Natural killer cell (primary cell): ENCODE measurements at regions not wholly inside any gene's neighbourhood (a gene's known extent, or its start where the extent isn't known, plus 50 kb on each side); places are given as distances from the start of the nearest gene placed in this dataset.

ENCODE experiments used
- ATAC-seq, 3 donors: fragments of 150-1000 bp in 2 of 3; fragments of 200-7000 bp in 1 of 3; cut with Tn5 transposase; 1 replicate in 1 of 3; 2 replicates in 2 of 3; pipeline ENCODE4 v1.10.0; 2021; ENCODE audit warnings: mild to moderate bottlenecking in 2 of 3, moderate library complexity in 2 of 3
- DNase-seq, 2 donors: peaks; one replicate each; pipeline versions ENCODE4 v3.0.0 to v3.0.0-alpha.2; 2013 to 2021; ENCODE audit warnings: mixed read lengths in 1 of 2
- H3K27ac ChIP-seq: one replicate; pipeline ENCODE4 v1.5.1; 2013; ENCODE audit warnings: mild to moderate bottlenecking, low read length
- H3K27me3 ChIP-seq: one replicate; pipeline ENCODE4 v1.6.1; 2013; ENCODE audit warnings: low read length; ENCODE audit not compliant: control insufficient read depth, insufficient read depth
- H3K36me3 ChIP-seq: one replicate; pipeline ENCODE4 v1.6.1; 2013; ENCODE audit warnings: low read length; ENCODE audit not compliant: control insufficient read depth, insufficient read depth
- H3K4me1 ChIP-seq: one replicate; pipeline ENCODE4 v1.6.1; 2013; ENCODE audit warnings: low read length; ENCODE audit not compliant: control insufficient read depth, insufficient read depth
- H3K4me3 ChIP-seq: one replicate; pipeline ENCODE4 v1.5.1; 2013; ENCODE audit warnings: low read length
- H3K9me3 ChIP-seq: one replicate; pipeline ENCODE4 v1.6.1; 2013; ENCODE audit warnings: low read length; ENCODE audit not compliant: control insufficient read depth, insufficient read depth
- H3K27ac Mint-ChIP-seq, 2 donors: one replicate each; pipeline ENCODE4 v1.8.0; 2022; ENCODE audit warnings: mild to moderate bottlenecking in 2 of 2, mixed read lengths in 2 of 2, moderate library complexity in 1 of 2
- H3K27me3 Mint-ChIP-seq, 2 donors: one replicate each; pipeline ENCODE4 v1.8.0; 2022; ENCODE audit warnings: low read depth in 2 of 2, mixed read lengths in 2 of 2
- H3K36me3 Mint-ChIP-seq: one replicate; pipeline ENCODE4 v1.8.0; 2022; ENCODE audit warnings: mixed read lengths
- H3K4me1 Mint-ChIP-seq, 2 donors: one replicate each; pipeline ENCODE4 v1.8.0; 2022; ENCODE audit warnings: mixed read lengths in 2 of 2
- H3K4me3 Mint-ChIP-seq: one replicate; pipeline ENCODE4 v1.8.0; 2022; ENCODE audit warnings: mild to moderate bottlenecking, moderate library complexity, mixed read lengths
- H3K9me3 Mint-ChIP-seq, 2 donors: one replicate each; pipeline ENCODE4 v1.8.0; 2022; ENCODE audit warnings: mixed read lengths in 2 of 2
- WGBS: methylation state at CpG from one replicate; pipeline ENCODE4 v1.1.7; 2013; ENCODE audit warnings: missing lambda C conversion rate; ENCODE audit not compliant: insufficient coverage; 5-methylcytosine and 5-hydroxymethylcytosine counted together
- intact Hi-C: fragments of 100-400 bp; cut with micrococcal nuclease; formaldehyde crosslinking; loops from one replicate; pipeline ENCODE4 v1.14.2; 2022
- TF ChIP-seq, protein P1 (sequence below): fragments of 200-600 bp; IDR thresholded peaks from one replicate; pipeline ENCODE4 v1.8.0; 2022; ENCODE audit warnings: antibody characterized with exemption

DNA sequence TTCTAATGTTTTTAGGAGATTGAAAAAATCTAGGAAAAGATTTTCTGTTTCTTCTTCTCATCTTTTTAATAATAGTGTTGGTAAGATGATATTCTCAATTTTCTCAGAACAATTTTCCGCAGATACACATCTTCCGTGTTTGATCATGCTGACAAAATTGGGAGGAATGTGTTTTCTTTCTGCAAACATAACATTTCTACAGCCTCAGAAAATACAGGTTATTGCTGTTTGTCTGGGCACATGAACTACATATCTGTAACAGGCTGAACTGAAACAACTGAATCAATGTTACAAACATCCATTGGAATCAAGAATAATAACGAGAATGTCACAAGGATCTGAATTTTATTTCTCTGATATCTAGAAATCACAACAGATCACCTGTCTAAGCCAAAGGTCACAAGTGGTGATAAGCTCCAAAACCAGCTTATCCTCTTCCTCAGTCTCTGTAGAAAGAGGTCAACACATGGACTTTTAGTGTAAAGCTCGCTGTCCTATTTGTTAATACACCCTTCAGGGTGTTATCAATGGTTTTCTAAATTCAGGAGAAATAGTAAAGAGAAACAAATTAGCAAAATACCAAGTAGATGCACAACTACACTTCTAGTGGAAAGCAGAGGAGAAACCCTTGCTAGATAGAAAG lies 197.3 kb upstream of the MARCKS start:
- Mint-ChIP-seq H3K4me1 (no peaks in the 10 kb centered on the region), H3K9me3 (peaks cover 0 to 2% of the 10 kb centered on the region in 2 donors), H3K4me3 (no peak overlapping the region), H3K27ac (no peak overlapping the region), H3K36me3 (no peaks in the 10 kb centered on the region), H3K27me3 (no peaks in the 10 kb centered on the region)
- Histone ChIP-seq H3K9me3 (no peaks in the 10 kb centered on the region), H3K4me1 (no peaks in the 10 kb centered on the region), H3K36me3 (no peaks in the 10 kb centered on the region), H3K27me3 (no peaks in the 10 kb centered on the region), H3K4me3 (no peak overlapping the region), H3K27ac (no peak overlapping the region)
- 85% methylated on average over 4 of the region's 4 CpGs for WGBS
- ATAC-seq: no peak
- TF ChIP-seq, protein P1, sequence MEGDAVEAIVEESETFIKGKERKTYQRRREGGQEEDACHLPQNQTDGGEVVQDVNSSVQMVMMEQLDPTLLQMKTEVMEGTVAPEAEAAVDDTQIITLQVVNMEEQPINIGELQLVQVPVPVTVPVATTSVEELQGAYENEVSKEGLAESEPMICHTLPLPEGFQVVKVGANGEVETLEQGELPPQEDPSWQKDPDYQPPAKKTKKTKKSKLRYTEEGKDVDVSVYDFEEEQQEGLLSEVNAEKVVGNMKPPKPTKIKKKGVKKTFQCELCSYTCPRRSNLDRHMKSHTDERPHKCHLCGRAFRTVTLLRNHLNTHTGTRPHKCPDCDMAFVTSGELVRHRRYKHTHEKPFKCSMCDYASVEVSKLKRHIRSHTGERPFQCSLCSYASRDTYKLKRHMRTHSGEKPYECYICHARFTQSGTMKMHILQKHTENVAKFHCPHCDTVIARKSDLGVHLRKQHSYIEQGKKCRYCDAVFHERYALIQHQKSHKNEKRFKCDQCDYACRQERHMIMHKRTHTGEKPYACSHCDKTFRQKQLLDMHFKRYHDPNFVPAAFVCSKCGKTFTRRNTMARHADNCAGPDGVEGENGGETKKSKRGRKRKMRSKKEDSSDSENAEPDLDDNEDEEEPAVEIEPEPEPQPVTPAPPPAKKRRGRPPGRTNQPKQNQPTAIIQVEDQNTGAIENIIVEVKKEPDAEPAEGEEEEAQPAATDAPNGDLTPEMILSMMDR: no peak
- no peak for DNase-seq
- intact Hi-C loops: no loop called here

DNA sequence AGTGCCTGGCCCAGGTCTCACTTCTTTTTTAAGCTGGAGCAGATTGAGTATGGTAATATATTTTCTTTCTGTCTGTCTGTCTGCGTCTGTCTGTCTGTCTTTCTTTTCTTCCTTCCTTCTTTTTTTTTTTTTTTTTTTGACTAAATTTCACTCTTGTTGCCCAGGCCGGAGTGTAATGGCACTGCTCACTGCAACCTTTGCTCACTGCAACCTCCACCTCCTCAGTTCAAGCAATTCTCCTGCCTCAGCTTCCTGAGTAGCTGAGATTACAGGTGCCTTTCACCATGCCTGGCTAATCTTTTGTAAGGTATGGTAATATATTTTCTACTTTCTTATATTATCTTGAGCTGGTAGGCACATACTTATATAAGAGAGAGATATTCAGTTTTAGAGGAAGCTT lies 196.3 kb upstream of the MARCKS start:
- no peaks in the 10 kb centered on the region for H3K4me1 ChIP-seq
- Mint-ChIP-seq H3K4me1 (no peaks in the 10 kb centered on the region), H3K4me3 (no peak overlapping the region), H3K27ac (no peak overlapping the region), H3K27me3 (no peaks in the 10 kb centered on the region), H3K36me3 (no peaks in the 10 kb centered on the region), H3K9me3 (peaks cover 0 to 2% of the 10 kb centered on the region in 2 donors)
- H3K27ac ChIP-seq: no peak overlapping the region
- H3K27me3 ChIP-seq: no peaks in the 10 kb centered on the region
- H3K9me3 ChIP-seq: no peaks in the 10 kb centered on the region
- intact Hi-C loops: no loop called here
- TF ChIP-seq, protein P1: no peak
- ATAC-seq (no peak), DNase-seq (no peak)
- no peak overlapping the region for H3K4me3 ChIP-seq
- 85% methylated on average over 2 of the region's 2 CpGs for WGBS
- no peaks in the 10 kb centered on the region for H3K36me3 ChIP-seq

DNA sequence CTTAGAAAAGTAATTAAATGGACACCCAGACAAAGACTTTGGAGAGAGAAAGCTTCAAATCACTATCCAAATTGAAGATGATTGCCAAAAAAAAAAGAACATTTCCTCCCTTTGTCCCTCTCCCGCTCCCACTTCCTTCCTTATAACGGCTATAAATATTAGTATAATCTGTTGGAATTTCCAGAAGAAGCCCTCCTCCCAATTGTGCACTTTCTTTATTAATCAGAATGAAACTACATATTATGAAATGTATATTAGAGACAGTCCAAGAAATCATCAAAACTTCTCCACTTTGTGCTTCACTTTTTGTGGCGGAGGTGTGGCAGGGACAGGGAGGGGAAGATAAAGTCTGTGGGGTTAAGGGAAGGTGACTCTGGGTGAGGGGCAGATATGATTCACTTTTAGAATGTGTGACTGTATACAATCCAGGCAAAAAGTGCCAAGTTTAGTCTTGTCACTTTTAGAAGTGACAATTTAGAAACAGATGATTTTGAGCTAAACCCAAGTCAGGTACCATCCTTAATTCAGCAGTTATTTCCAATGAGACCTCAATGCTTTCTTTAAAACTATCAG lies 195.0 kb upstream of the MARCKS start:
- Histone ChIP-seq H3K9me3 (no peaks in the 10 kb centered on the region), H3K4me1 (no peaks in the 10 kb centered on the region), H3K27me3 (no peaks in the 10 kb centered on the region), H3K36me3 (no peaks in the 10 kb centered on the region), H3K4me3 (no peak overlapping the region), H3K27ac (no peak overlapping the region)
- H3K36me3 Mint-ChIP-seq: no peaks in the 10 kb centered on the region
- intact Hi-C loops: no loop called here
- no peak overlapping the region for H3K4me3 Mint-ChIP-seq
- H3K27ac Mint-ChIP-seq: no peak overlapping the region
- H3K9me3 Mint-ChIP-seq: peaks cover 0 to 2% of the 10 kb centered on the region in 2 donors
- DNase-seq (no peak), ATAC-seq (no peak)
- no peaks in the 10 kb centered on the region for H3K27me3 Mint-ChIP-seq
- H3K4me1 Mint-ChIP-seq: no peaks in the 10 kb centered on the region
- TF ChIP-seq, protein P1: no peak
- 67% methylated on average over 1 of the region's 3 CpGs for WGBS
